H1 (cell line): ENCODE measurements at regions not wholly inside any gene's neighbourhood (a gene's known extent, or its start where the extent isn't known, plus 50 kb on each side); places are given as distances from the start of the nearest gene placed in this dataset.

ENCODE experiments used
- CTCF ChIA-PET: fragments of 300-600 bp; sonication (Branson Sonifier 250); formaldehyde crosslinking; loops from one replicate; lab custom pipeline; 2021; ENCODE audit not compliant: partially characterized antibody; lab: Charles Lee
- POLR2A ChIA-PET: fragments of 300-600 bp; sonication (Branson Sonifier 250); formaldehyde crosslinking; loops from one replicate; lab custom pipeline; 2021; ENCODE audit warnings: inconsistent platforms; ENCODE audit not compliant: partially characterized antibody; lab: Charles Lee
- DNase-seq, 2 experiments: peaks; one replicate each; pipeline versions ENCODE4 v3.0.0 to v3.0.0-alpha.2; 2010 to 2022; ENCODE audit warnings: low spot score in 2 of 2, low read depth in 1 of 2, mixed read lengths in 1 of 2
- FAIRE-seq: peaks from 2 replicates; lab custom pipeline; 2011; peaks lifted over from hg19 to GRCh38; lab: Jason Lieb, UNC
- H2AFZ ChIP-seq: 2 replicates; pipeline ENCODE4 v1.8.1; 2012; ENCODE audit warnings: low read length, inconsistent platforms
- H2AK5ac ChIP-seq: 2 replicates; pipeline ENCODE4 v1.6.1; 2013; ENCODE audit warnings: low read depth, low read length
- H2BK120ac ChIP-seq: replicated peaks from 2 replicates; pipeline ENCODE3; 2013; ENCODE audit warnings: low read depth, low read length, inconsistent platforms
- H2BK12ac ChIP-seq: 2 replicates; pipeline ENCODE4 v1.6.1; 2013; ENCODE audit warnings: low read depth, low read length
- H2BK15ac ChIP-seq: 2 replicates; pipeline ENCODE4 v1.6.1; 2013; ENCODE audit warnings: low read length
- H2BK20ac ChIP-seq: 2 replicates; pipeline ENCODE4 v1.6.1; 2013; ENCODE audit warnings: low read length
- H2BK5ac ChIP-seq: 2 replicates; pipeline ENCODE4 v1.6.1; 2013; ENCODE audit warnings: low read depth, low read length
- H3K14ac ChIP-seq: 2 replicates; pipeline ENCODE4 v1.6.1; 2013; ENCODE audit warnings: inconsistent platforms; ENCODE audit not compliant: insufficient read length
- H3K18ac ChIP-seq: 2 replicates; pipeline ENCODE4 v1.6.1; 2013; ENCODE audit warnings: low read length; ENCODE audit errors: extremely low read depth
- H3K23ac ChIP-seq: 2 replicates; pipeline ENCODE4 v1.6.1; 2013; ENCODE audit warnings: inconsistent platforms; ENCODE audit not compliant: insufficient read length
- H3K23me2 ChIP-seq: 2 replicates; pipeline ENCODE4 v1.6.1; 2013; ENCODE audit warnings: low read depth, low read length
- H3K27ac ChIP-seq: 2 replicates; pipeline ENCODE4 v1.6.1; 2011; ENCODE audit warnings: low read depth, low read length, inconsistent platforms
- H3K27me3 ChIP-seq, 4 experiments: replicated peaks in 1 of 4; 1 replicate in 1 of 4; 2 replicates in 3 of 4; pipeline versions ENCODE4 v1.6.1 to v1.8.1; 2011 to 2013; ENCODE audit warnings: low read length in 3 of 4, mild to moderate bottlenecking in 3 of 4, inconsistent platforms in 2 of 4, mixed read lengths in 2 of 4, moderate library complexity in 1 of 4; ENCODE audit not compliant: control insufficient read depth in 3 of 4, insufficient read depth in 3 of 4; ENCODE audit errors: extremely low read depth in 1 of 4
- H3K36me3 ChIP-seq, 4 experiments: 2 replicates each; pipeline versions ENCODE4 v1.6.1 to v1.8.1; 2011 to 2013; ENCODE audit warnings: mild to moderate bottlenecking in 4 of 4, low read length in 3 of 4, moderate library complexity in 2 of 4, control low read depth in 1 of 4, inconsistent platforms in 1 of 4; ENCODE audit not compliant: insufficient read depth in 4 of 4, control insufficient read depth in 2 of 4
- H3K4ac ChIP-seq: replicated peaks from 2 replicates; pipeline ENCODE3; 2013; ENCODE audit warnings: low read length, low read depth, mixed read lengths, inconsistent platforms; ENCODE audit not compliant: insufficient read length
- H3K4me1 ChIP-seq, 4 experiments: replicated peaks in 1 of 4; 1 replicate in 1 of 4; 2 replicates in 3 of 4; pipeline versions ENCODE4 v1.6.1 to v1.8.1; 2011 to 2013; ENCODE audit warnings: low read length in 3 of 4, inconsistent platforms in 2 of 4, mixed read lengths in 1 of 4; ENCODE audit not compliant: insufficient read depth in 4 of 4, control insufficient read depth in 3 of 4
- H3K4me2 ChIP-seq, 2 experiments: 2 replicates each; pipeline versions ENCODE4 v1.6.1 to v1.8.1; 2011 to 2013; ENCODE audit warnings: low read depth in 2 of 2, low read length in 2 of 2, control low read depth in 1 of 2, inconsistent platforms in 1 of 2, mild to moderate bottlenecking in 1 of 2; ENCODE audit not compliant: insufficient read depth in 1 of 2
- H3K4me3 ChIP-seq, 4 experiments: fragments of 200-600, 300-600 bp in 1 of 4; sonication (generic), shearing (Covaris generic), sonication (Bioruptor Twin) in 1 of 4; 2 replicates each; pipeline versions ENCODE4 v1.5.1 to v1.8.1; 2011 to 2016; ENCODE audit warnings: low read length in 4 of 4, low read depth in 3 of 4, control low read depth in 2 of 4, inconsistent platforms in 2 of 4, mild to moderate bottlenecking in 2 of 4, mixed read lengths in 1 of 4, moderate library complexity in 1 of 4; ENCODE audit not compliant: insufficient read depth in 2 of 4; ENCODE audit errors: extremely low read depth in 1 of 4
- H3K56ac ChIP-seq: replicated peaks from 2 replicates; pipeline ENCODE3; 2013; ENCODE audit warnings: low read depth, mild to moderate bottlenecking, mixed read lengths, low read length, inconsistent platforms; ENCODE audit not compliant: insufficient read length
- H3K79me1 ChIP-seq: 2 replicates; pipeline ENCODE4 v1.6.1; 2013; ENCODE audit warnings: low read depth, low read length, control low read depth
- H3K79me2 ChIP-seq, 2 experiments: 2 replicates each; pipeline versions ENCODE4 v1.6.1 to v1.8.1; 2012 to 2013; ENCODE audit warnings: low read length in 2 of 2, mild to moderate bottlenecking in 2 of 2, inconsistent platforms in 1 of 2; ENCODE audit not compliant: insufficient read depth in 2 of 2, control insufficient read depth in 1 of 2
- H3K9ac ChIP-seq, 4 experiments: replicated peaks in 1 of 4; 1 replicate in 1 of 4; 2 replicates in 3 of 4; pipeline versions ENCODE4 v1.6.1 to v1.8.1; 2011 to 2013; ENCODE audit warnings: low read depth in 3 of 4, low read length in 3 of 4, control low read depth in 2 of 4, mild to moderate bottlenecking in 2 of 4, moderate library complexity in 2 of 4, inconsistent platforms in 1 of 4; ENCODE audit errors: extremely low read depth in 1 of 4
- H3K9me3 ChIP-seq, 2 experiments: 2 replicates each; pipeline versions ENCODE4 v1.6.1 to v1.8.1; 2012 to 2013; ENCODE audit warnings: mild to moderate bottlenecking in 2 of 2, moderate library complexity in 2 of 2, control low read depth in 1 of 2, inconsistent platforms in 1 of 2, low read depth in 1 of 2, low read length in 1 of 2, mixed read lengths in 1 of 2; ENCODE audit not compliant: insufficient read depth in 2 of 2
- H4K20me1 ChIP-seq, 2 experiments: replicated peaks in 1 of 2; 2 replicates each; pipeline versions ENCODE3 to v1.8.1; 2011 to 2013; ENCODE audit warnings: inconsistent platforms in 2 of 2, low read length in 2 of 2, mild to moderate bottlenecking in 1 of 2; ENCODE audit not compliant: insufficient read depth in 2 of 2, control insufficient read depth in 1 of 2
- H4K5ac ChIP-seq: 2 replicates; pipeline ENCODE4 v1.6.1; 2013; ENCODE audit warnings: low read length, low read depth, mixed read lengths, inconsistent platforms; ENCODE audit not compliant: insufficient read length
- H4K8ac ChIP-seq: 2 replicates; pipeline ENCODE4 v1.8.0; 2013; ENCODE audit warnings: mild to moderate bottlenecking, moderate library complexity, low read length, inconsistent platforms; ENCODE audit not compliant: insufficient read depth; ENCODE audit errors: extremely low read depth
- H4K91ac ChIP-seq: replicated peaks from 2 replicates; pipeline ENCODE3; 2013; ENCODE audit warnings: low read length, mixed read lengths, inconsistent platforms; ENCODE audit not compliant: insufficient read length
- ATF2 ChIP-seq: IDR thresholded peaks from 2 replicates; pipeline ENCODE4 v1.6.1; 2012; ENCODE audit warnings: low read length, inconsistent platforms
- BACH1 ChIP-seq: IDR thresholded peaks from 2 replicates; pipeline ENCODE4 v1.6.1; 2012; ENCODE audit warnings: low read length, improper control_type of control experiment
- BCL11A ChIP-seq, 2 experiments: IDR thresholded peaks; one replicate each; pipeline ENCODE4 v1.6.1; 2011; ENCODE audit warnings: low read depth in 2 of 2, low read length in 2 of 2, mild to moderate bottlenecking in 2 of 2
- BRCA1 ChIP-seq: IDR thresholded peaks from 2 replicates; pipeline ENCODE4 v1.6.1; 2012; ENCODE audit warnings: low read depth, low read length, improper control_type of control experiment
- E2F6 ChIP-seq: IDR thresholded peaks from 2 replicates; pipeline ENCODE4 v1.6.1; 2012; ENCODE audit warnings: inconsistent platforms
- GTF2F1 ChIP-seq: IDR thresholded peaks from 2 replicates; pipeline ENCODE4 v1.6.1; 2012; ENCODE audit warnings: low read depth, low read length, improper control_type of control experiment, borderline replicate concordance
- KDM4A ChIP-seq: IDR thresholded peaks from one replicate; pipeline ENCODE4 v1.7.1; 2012; ENCODE audit warnings: low read depth, mild to moderate bottlenecking, moderate library complexity, low read length, inconsistent platforms; ENCODE audit not compliant: severe bottlenecking
- RAD21 ChIP-seq, 2 experiments: IDR thresholded peaks in 1 of 2; conservative IDR thresholded peaks in 1 of 2; 2 replicates each; pipeline ENCODE4 v1.6.1; 2011; ENCODE audit warnings: low read depth in 2 of 2, low read length in 2 of 2, improper control_type of control experiment in 1 of 2, inconsistent platforms in 1 of 2, mild to moderate bottlenecking in 1 of 2, moderate library complexity in 1 of 2
- RXRA ChIP-seq: IDR thresholded peaks from 2 replicates; pipeline ENCODE4 v1.6.1; 2011; ENCODE audit warnings: low read depth, mild to moderate bottlenecking, low read length, moderate library complexity; ENCODE audit not compliant: insufficient read depth
- SIN3A ChIP-seq, 2 experiments: IDR thresholded peaks in 1 of 2; conservative IDR thresholded peaks in 1 of 2; 2 replicates each; pipeline ENCODE4 v1.6.1; 2011 to 2012; ENCODE audit warnings: low read length in 2 of 2, improper control_type of control experiment in 1 of 2, low read depth in 1 of 2, mild to moderate bottlenecking in 1 of 2
- SP4 ChIP-seq: IDR thresholded peaks from 2 replicates; pipeline ENCODE4 v1.6.1; 2012; ENCODE audit warnings: low read length, inconsistent platforms
- SUZ12 ChIP-seq: fragments of 200-600 bp; sonication (generic); IDR thresholded peaks from 2 replicates; pipeline ENCODE4 v1.6.1; 2012; ENCODE audit warnings: mild to moderate bottlenecking, inconsistent platforms, low read length, moderate library complexity, mixed read lengths
- WGBS, 2 experiments: shearing (Covaris generic) in 1 of 2; methylation state at CpG; one replicate each; pipeline versions ENCODE4 v1.1.6 to v1.1.7; 2013 to 2015; ENCODE audit warnings: low lambda C conversion rate in 2 of 2, mixed read lengths in 2 of 2, inconsistent platforms in 1 of 2, low coverage in 1 of 2, missing lambda C conversion rate in 1 of 2; ENCODE audit not compliant: insufficient replicate concordance in 2 of 2, insufficient coverage in 1 of 2, insufficient read length in 1 of 2; ENCODE audit errors: extremely low coverage in 1 of 2, missing lambda C conversion rate in 1 of 2; 5-methylcytosine and 5-hydroxymethylcytosine counted together

GRCh38 chr4:77438549-77438948 lies 167.1 kb upstream of the CXCL13 start:
- POLR2A ChIA-PET: no interaction called here
- H3K79me2 ChIP-seq: no peaks in the 10 kb centered on the region
- CTCF ChIA-PET: interaction anchor here (1.7 to 13.4 kb wide), 2 partner anchors 7 to 73 kb away, joined by 5 to 120 read pairs; no protein-coding TSS in a partner anchor

More at GRCh38 chr4:77438549-77438948, 167.1 kb upstream of the CXCL13 start:
- 91 to 100% methylated on average over 9 of the region's 9 CpGs for WGBS, 2 experiments
- H3K14ac ChIP-seq: no peak overlapping the region
- no peak overlapping the region for H3K27ac ChIP-seq
- H2BK12ac ChIP-seq: no peak overlapping the region
- DNase-seq (no peak), FAIRE-seq (no peak)
- no peak overlapping the region for H4K5ac ChIP-seq
- peak overlapping the region; percentile 47; the same call in 1 of the 2 replicates for H2BK5ac ChIP-seq
- no peak overlapping the region for H2AFZ ChIP-seq
- TF ChIP-seq KDM4A (no peak), BRCA1 (no peak), ATF2 (no peak), BACH1 (no peak), SP4 (no peak), SUZ12 (no peak), GTF2F1 (no peak), E2F6 (no peak), RAD21 (IDR thresholded peaks at IDR 0.05 in 1 of 2, conservative IDR thresholded peaks at IDR 0.05 in 1 of 2; ENCODE audit: low read depth in 2 of 2, low read length in 2 of 2) (no peak), RXRA (no peak), SIN3A (conservative IDR thresholded peaks at IDR 0.05 in 1 of 2, IDR thresholded peaks at IDR 0.05 in 1 of 2; ENCODE audit: low read depth in 1 of 2, low read length in 2 of 2) (no peak), BCL11A (IDR thresholded peaks at IDR 0.05; ENCODE audit: low read depth in 2 of 2, low read length in 2 of 2) (no peak)
- no peaks in the 10 kb centered on the region for H3K79me1 ChIP-seq
- H3K23ac ChIP-seq: no peak overlapping the region
- no peak overlapping the region for H2BK120ac ChIP-seq
- H3K9ac ChIP-seq: no peak overlapping the region
- H3K4me3 ChIP-seq: no peak overlapping the region
- H3K4me1 ChIP-seq: peaks cover 0 to 3% (median 0%) of the 10 kb centered on the region in 4 experiments; a peak in 1 of 7 replicates
- no peaks in the 10 kb centered on the region for H3K9me3 ChIP-seq
- no peaks in the 10 kb centered on the region for H3K27me3 ChIP-seq
- no peak overlapping the region for H3K18ac ChIP-seq
- H3K56ac ChIP-seq: no peak overlapping the region
- no peak overlapping the region for H4K91ac ChIP-seq
- H4K8ac ChIP-seq: no peak overlapping the region
- H2BK20ac ChIP-seq: no peak overlapping the region
- no peak overlapping the region; the same call in 1 of the 2 replicates for H2BK15ac ChIP-seq
- H3K36me3 ChIP-seq: no peaks in the 10 kb centered on the region
- H3K4ac ChIP-seq: peak overlapping the region; percentile 23
- no peak overlapping the region; the same call in 1 of the 2 replicates for H2AK5ac ChIP-seq
- H3K4me2 ChIP-seq: no peak overlapping the region
- H4K20me1 ChIP-seq: no peaks in the 10 kb centered on the region
- no peaks in the 10 kb centered on the region for H3K23me2 ChIP-seq
